IPS-15b (cell line): ENCODE measurements at regions not wholly inside any gene's neighbourhood (a gene's known extent, or its start where the extent isn't known, plus 50 kb on each side); places are given as distances from the start of the nearest gene placed in this dataset.

Experiments used
- H3K27me3 ChIP-seq: one replicate; pipeline ENCODE4 v1.6.1; 2013; ENCODE audit warnings: low read length; ENCODE audit not compliant: control insufficient read depth, insufficient read depth
- H3K36me3 ChIP-seq: one replicate; pipeline ENCODE4 v1.6.1; 2013; ENCODE audit warnings: low read length; ENCODE audit not compliant: control insufficient read depth, insufficient read depth
- H3K4me1 ChIP-seq: one replicate; pipeline ENCODE4 v1.6.1; 2013; ENCODE audit warnings: mild to moderate bottlenecking, low read length; ENCODE audit not compliant: control insufficient read depth, insufficient read depth
- H3K4me3 ChIP-seq: one replicate; pipeline ENCODE4 v1.5.1; 2013; ENCODE audit warnings: low read depth, low read length
- H3K9ac ChIP-seq: one replicate; pipeline ENCODE4 v1.6.1; 2013; ENCODE audit warnings: low read depth, mild to moderate bottlenecking, low read length
- H3K9me3 ChIP-seq: one replicate; pipeline ENCODE4 v1.6.1; 2013; ENCODE audit warnings: mild to moderate bottlenecking, low read length; ENCODE audit not compliant: control insufficient read depth, insufficient read depth

- no peaks in the 10 kb centered on the region for H3K4me1 ChIP-seq
These were observed 193.1 kb upstream of the FSCB start for GRCh38 chr14:44700184-44700583.

GRCh38 chr14:44699391-44699790 lies 192.3 kb upstream of the FSCB start:
- Histone ChIP-seq H3K36me3 (no peaks in the 10 kb centered on the region), H3K9ac (no peak overlapping the region), H3K4me3 (no peak overlapping the region), H3K4me1 (no peaks in the 10 kb centered on the region), H3K9me3 (no peaks in the 10 kb centered on the region), H3K27me3 (no peaks in the 10 kb centered on the region)

More at GRCh38 chr14:44700184-44700583, 193.1 kb upstream of the FSCB start:
- Histone ChIP-seq H3K27me3 (no peaks in the 10 kb centered on the region), H3K4me3 (no peak overlapping the region), H3K9ac (no peak overlapping the region), H3K9me3 (no peaks in the 10 kb centered on the region), H3K36me3 (no peaks in the 10 kb centered on the region)

- no peak overlapping the region for H3K9ac ChIP-seq
- H3K27me3 ChIP-seq = no peaks in the 10 kb centered on the region
- no peaks in the 10 kb centered on the region for H3K4me1 ChIP-seq
- H3K36me3 ChIP-seq = no peaks in the 10 kb centered on the region
- H3K9me3 ChIP-seq = no peaks in the 10 kb centered on the region
- no peak overlapping the region for H3K4me3 ChIP-seq
These were observed 162.4 kb upstream of the FSCB start for GRCh38 chr14:44669496-44669895.

- H3K36me3 ChIP-seq = no peaks in the 10 kb centered on the region
These were observed 156.1 kb upstream of the FSCB start for GRCh38 chr14:44663136-44663535.

GRCh38 chr14:44662250-44662891 lies 155.3 kb upstream of the FSCB start:
- Histone ChIP-seq H3K27me3 (no peaks in the 10 kb centered on the region), H3K4me1 (peaks cover 5% of the 10 kb centered on the region), H3K4me3 (no peak overlapping the region), H3K36me3 (no peaks in the 10 kb centered on the region), H3K9me3 (no peaks in the 10 kb centered on the region), H3K9ac (no peak overlapping the region)

More at GRCh38 chr14:44663136-44663535, 156.1 kb upstream of the FSCB start:
- Histone ChIP-seq H3K27me3 (no peaks in the 10 kb centered on the region), H3K9me3 (no peaks in the 10 kb centered on the region), H3K4me1 (peaks cover 5% of the 10 kb centered on the region), H3K9ac (no peak overlapping the region), H3K4me3 (no peak overlapping the region)

GRCh38 chr14:44658389-44658696 lies 151.3 kb upstream of the FSCB start:
- H3K27me3 ChIP-seq = no peaks in the 10 kb centered on the region
- no peak overlapping the region for H3K4me3 ChIP-seq
- no peaks in the 10 kb centered on the region for H3K4me1 ChIP-seq
- no peaks in the 10 kb centered on the region for H3K9me3 ChIP-seq
- no peaks in the 10 kb centered on the region for H3K36me3 ChIP-seq
- H3K9ac ChIP-seq = no peak overlapping the region

- Histone ChIP-seq H3K4me1 (no peaks in the 10 kb centered on the region), H3K9me3 (no peaks in the 10 kb centered on the region)
These were observed 150.8 kb upstream of the FSCB start for GRCh38 chr14:44657696-44658388.

GRCh38 chr14:44657203-44657602 lies 150.1 kb upstream of the FSCB start:
- H3K9me3 ChIP-seq = no peaks in the 10 kb centered on the region

More at GRCh38 chr14:44657696-44658388, 150.8 kb upstream of the FSCB start:
- Histone ChIP-seq H3K4me3 (no peak overlapping the region), H3K9ac (no peak overlapping the region), H3K27me3 (no peaks in the 10 kb centered on the region), H3K36me3 (no peaks in the 10 kb centered on the region)

GRCh38 chr14:44654591-44654990 lies 147.5 kb upstream of the FSCB start:
- Histone ChIP-seq H3K9me3 (no peaks in the 10 kb centered on the region), H3K36me3 (no peaks in the 10 kb centered on the region), H3K4me1 (no peaks in the 10 kb centered on the region), H3K27me3 (no peaks in the 10 kb centered on the region), H3K4me3 (no peak overlapping the region), H3K9ac (no peak overlapping the region)

More at GRCh38 chr14:44657203-44657602, 150.1 kb upstream of the FSCB start:
- no peaks in the 10 kb centered on the region for H3K27me3 ChIP-seq
- no peaks in the 10 kb centered on the region for H3K4me1 ChIP-seq
- H3K9ac ChIP-seq = no peak overlapping the region
- H3K36me3 ChIP-seq = no peaks in the 10 kb centered on the region
- no peak overlapping the region for H3K4me3 ChIP-seq

GRCh38 chr14:44653641-44654040 lies 146.6 kb upstream of the FSCB start:
- no peaks in the 10 kb centered on the region for H3K36me3 ChIP-seq
- no peak overlapping the region for H3K9ac ChIP-seq
- H3K4me1 ChIP-seq = no peaks in the 10 kb centered on the region
- H3K27me3 ChIP-seq = no peaks in the 10 kb centered on the region
- no peak overlapping the region for H3K4me3 ChIP-seq
- H3K9me3 ChIP-seq = no peaks in the 10 kb centered on the region

- H3K36me3 ChIP-seq = no peaks in the 10 kb centered on the region
- no peak overlapping the region for H3K9ac ChIP-seq
- no peaks in the 10 kb centered on the region for H3K4me1 ChIP-seq
- H3K9me3 ChIP-seq = no peaks in the 10 kb centered on the region
- H3K27me3 ChIP-seq = no peaks in the 10 kb centered on the region
- no peak overlapping the region for H3K4me3 ChIP-seq
These were observed 145.6 kb upstream of the FSCB start for GRCh38 chr14:44652640-44653039.

GRCh38 chr14:44649061-44649460 lies 142.0 kb upstream of the FSCB start:
- H3K36me3 ChIP-seq = no peaks in the 10 kb centered on the region
- H3K9me3 ChIP-seq = no peaks in the 10 kb centered on the region
- H3K27me3 ChIP-seq = no peaks in the 10 kb centered on the region
- no peaks in the 10 kb centered on the region for H3K4me1 ChIP-seq
- H3K4me3 ChIP-seq = no peak overlapping the region
- no peak overlapping the region for H3K9ac ChIP-seq
